OCI-LY1 (cell line): ENCODE measurements at regions not wholly inside any gene's neighbourhood (a gene's known extent, or its start where the extent isn't known, plus 50 kb on each side); places are given as distances from the start of the nearest gene placed in this dataset.

ENCODE experiments used
- CTCF ChIP-seq: fragments of 200-600 bp; sonication (generic), shearing (Covaris generic); IDR thresholded peaks from 2 replicates; pipeline ENCODE4 v1.5.1; 2017; ENCODE audit warnings: mild to moderate bottlenecking, antibody characterized with exemption, low read length, moderate library complexity, mixed read lengths
- EZH2 ChIP-seq: fragments of 200-600 bp; sonication (generic), shearing (Covaris generic); IDR thresholded peaks from 2 replicates; pipeline ENCODE4 v1.8.0; 2017; ENCODE audit warnings: borderline replicate concordance, mixed run types, mild to moderate bottlenecking, antibody characterized with exemption, low read length, moderate library complexity, mixed read lengths

DNA sequence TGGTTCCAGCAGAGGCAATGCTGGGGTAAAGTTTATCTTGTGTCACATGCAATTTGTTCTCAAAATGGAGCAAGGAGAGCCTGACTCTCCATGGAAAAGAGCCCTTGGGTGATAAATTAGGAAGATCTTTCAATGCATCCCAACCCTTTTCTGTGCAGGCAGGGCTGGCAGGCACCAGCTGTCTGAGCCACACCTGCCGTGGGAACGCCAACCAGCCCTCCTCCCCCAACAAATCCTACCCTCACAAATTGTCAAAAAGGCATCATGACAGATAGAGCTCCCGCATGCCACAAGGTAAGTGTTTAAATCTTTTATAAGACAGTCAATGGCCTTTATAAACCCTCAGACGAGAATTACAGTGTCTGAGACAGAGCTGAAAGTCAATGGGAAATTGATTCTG lies 418.5 kb upstream of the CDH5 start:
- no peak for TF ChIP-seq EZH2
- no peak for TF ChIP-seq CTCF
